ENCODE measurements at regions not wholly inside any gene's neighbourhood (a gene's known extent, or its start where the extent isn't known, plus 50 kb on each side); places are given as distances from the start of the nearest gene placed in this dataset.

DNA sequence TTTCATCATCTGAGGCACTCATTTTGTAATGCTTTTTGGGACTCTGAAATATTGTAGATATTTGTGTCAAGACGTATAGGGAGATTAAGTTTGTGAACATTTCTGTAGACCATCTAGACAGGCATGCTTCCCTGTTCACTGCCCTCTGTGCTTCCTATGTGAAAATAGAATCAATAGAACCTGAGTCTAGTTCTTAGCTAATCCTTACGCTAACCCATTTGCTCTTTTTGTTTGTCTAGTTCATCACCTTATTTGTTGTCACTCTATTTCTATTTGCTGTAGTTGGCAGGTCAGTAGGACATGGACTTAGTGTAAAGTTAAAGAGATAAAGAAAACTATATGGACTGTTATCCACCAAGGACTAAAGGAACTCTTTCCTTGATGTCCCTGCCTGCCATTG, 1755.2 kb downstream of the C4orf33 start:
- TF ChIP-seq EZH2 (IDR thresholded peaks at IDR 0.05; ENCODE audit: insufficient read depth, poor library complexity, severe bottlenecking) (no peak), EZH2phosphoT487 (IDR thresholded peaks at IDR 0.05; ENCODE audit: insufficient read depth, low read depth) (no peak)

All from GM23248 (cell line).